Loucy (cell line): ENCODE measurements at regions not wholly inside any gene's neighbourhood (a gene's known extent, or its start where the extent isn't known, plus 50 kb on each side); places are given as distances from the start of the nearest gene placed in this dataset.

Experiments used
- EZH2phosphoT487 ChIP-seq: fragments of 200-600 bp; IDR thresholded peaks from 2 replicates; pipeline ENCODE4 v1.6.1; 2018; ENCODE audit warnings: antibody characterized with exemption, mild to moderate bottlenecking, moderate library complexity, borderline replicate concordance
- TF ChIP-seq, protein P1 (sequence below): fragments of 200-600 bp; sonication (generic); conservative IDR thresholded peaks from 2 replicates; pipeline ENCODE4 v1.5.1; 2014; ENCODE audit warnings: mild to moderate bottlenecking, antibody characterized with exemption, low read length

DNA sequence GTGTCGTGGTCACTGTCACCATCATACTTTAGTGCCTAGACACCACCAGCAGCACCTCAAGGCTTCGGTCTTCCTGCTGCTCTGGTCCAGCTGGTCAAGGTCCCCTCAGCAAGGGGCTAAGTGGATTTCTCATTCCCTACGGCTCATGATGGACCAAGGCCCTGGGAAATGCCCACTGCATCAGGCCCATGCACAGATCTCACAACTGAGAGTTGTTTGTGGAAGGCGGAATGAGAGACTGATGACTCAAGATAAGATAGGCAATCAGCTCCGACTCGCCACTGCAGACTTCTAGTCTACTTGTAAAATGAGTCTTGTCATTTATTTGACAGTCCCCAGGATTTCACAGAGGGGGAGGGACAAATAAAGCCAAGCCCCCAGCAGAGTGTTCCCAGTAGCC lies 108.4 kb upstream of the TBX20 start:
- TF ChIP-seq, protein P1, sequence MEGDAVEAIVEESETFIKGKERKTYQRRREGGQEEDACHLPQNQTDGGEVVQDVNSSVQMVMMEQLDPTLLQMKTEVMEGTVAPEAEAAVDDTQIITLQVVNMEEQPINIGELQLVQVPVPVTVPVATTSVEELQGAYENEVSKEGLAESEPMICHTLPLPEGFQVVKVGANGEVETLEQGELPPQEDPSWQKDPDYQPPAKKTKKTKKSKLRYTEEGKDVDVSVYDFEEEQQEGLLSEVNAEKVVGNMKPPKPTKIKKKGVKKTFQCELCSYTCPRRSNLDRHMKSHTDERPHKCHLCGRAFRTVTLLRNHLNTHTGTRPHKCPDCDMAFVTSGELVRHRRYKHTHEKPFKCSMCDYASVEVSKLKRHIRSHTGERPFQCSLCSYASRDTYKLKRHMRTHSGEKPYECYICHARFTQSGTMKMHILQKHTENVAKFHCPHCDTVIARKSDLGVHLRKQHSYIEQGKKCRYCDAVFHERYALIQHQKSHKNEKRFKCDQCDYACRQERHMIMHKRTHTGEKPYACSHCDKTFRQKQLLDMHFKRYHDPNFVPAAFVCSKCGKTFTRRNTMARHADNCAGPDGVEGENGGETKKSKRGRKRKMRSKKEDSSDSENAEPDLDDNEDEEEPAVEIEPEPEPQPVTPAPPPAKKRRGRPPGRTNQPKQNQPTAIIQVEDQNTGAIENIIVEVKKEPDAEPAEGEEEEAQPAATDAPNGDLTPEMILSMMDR = no peak
- TF ChIP-seq EZH2phosphoT487 = no peak
